ENCODE measurements at regions not wholly inside any gene's neighbourhood (a gene's known extent, or its start where the extent isn't known, plus 50 kb on each side); places are given as distances from the start of the nearest gene placed in this dataset.

GRCh38 chr19:32150605-32151004, 194.8 kb upstream of the ZNF507 start:
- no peak for DNase-seq

- DNase-seq = no peak
These were observed 191.0 kb upstream of the ZNF507 start for GRCh38 chr19:32154418-32154817.

GRCh38 chr19:32164384-32164992, 180.9 kb upstream of the ZNF507 start:
- DNase-seq = no peak

GRCh38 chr19:32165141-32165540, 180.3 kb upstream of the ZNF507 start:
- DNase-seq = no peak

- no peak for DNase-seq
These were observed 179.7 kb upstream of the ZNF507 start for GRCh38 chr19:32165750-32166149.

GRCh38 chr19:32166238-32166637, 179.2 kb upstream of the ZNF507 start:
- no peak for DNase-seq

GRCh38 chr19:32168111-32168510, 177.3 kb upstream of the ZNF507 start:
- no peak for DNase-seq

- no peak for DNase-seq
These were observed 176.8 kb upstream of the ZNF507 start for GRCh38 chr19:32168606-32169005.

GRCh38 chr19:32171719-32172151, 173.7 kb upstream of the ZNF507 start:
- no peak for DNase-seq

GRCh38 chr19:32172566-32173160, 172.7 kb upstream of the ZNF507 start:
- no peak for DNase-seq

- no peak for DNase-seq
These were observed 171.6 kb upstream of the ZNF507 start for GRCh38 chr19:32173836-32174235.

- DNase-seq = no peak
These were observed 170.9 kb upstream of the ZNF507 start for GRCh38 chr19:32174386-32175113.

GRCh38 chr19:32176591-32176990, 168.8 kb upstream of the ZNF507 start:
- DNase-seq = no peak

GRCh38 chr19:32177686-32178085, 167.7 kb upstream of the ZNF507 start:
- DNase-seq = no peak

- no peak for DNase-seq
These were observed 167.0 kb upstream of the ZNF507 start for GRCh38 chr19:32178401-32178800.

GRCh38 chr19:32178956-32179355, 166.5 kb upstream of the ZNF507 start:
- DNase-seq = no peak

GRCh38 chr19:32181216-32181920, 164.0 kb upstream of the ZNF507 start:
- no peak for DNase-seq

- no peak for DNase-seq
These were observed 158.7 kb upstream of the ZNF507 start for GRCh38 chr19:32186542-32187330.

GRCh38 chr19:32188921-32189320, 156.5 kb upstream of the ZNF507 start:
- DNase-seq = no peak

GRCh38 chr19:32189956-32190706, 155.3 kb upstream of the ZNF507 start:
- DNase-seq = no peak

- no peak for DNase-seq
These were observed 153.5 kb upstream of the ZNF507 start for GRCh38 chr19:32191921-32192320.

Measured in activated CD4-positive, alpha-beta T cell treated with anti-CD3 and anti-CD28 coated beads, Interleukin-2, amount 50 U/mL, for 48 hours (primary cell).